Hypothalamus (tissue), 51 donors: ENCODE measurements at regions not wholly inside any gene's neighbourhood (a gene's known extent, or its start where the extent isn't known, plus 50 kb on each side); places are given as distances from the start of the nearest gene placed in this dataset.

Experiments used
- DNase-seq, 51 donors: peaks; one replicate each; lab custom pipeline; 2025; lab: John Stamatoyannopoulos, UW

GRCh38 chr7:98565103-98565502 is 52.0 kb upstream of the NPTX2 start:
- DNase-seq, result no peak

DNA sequence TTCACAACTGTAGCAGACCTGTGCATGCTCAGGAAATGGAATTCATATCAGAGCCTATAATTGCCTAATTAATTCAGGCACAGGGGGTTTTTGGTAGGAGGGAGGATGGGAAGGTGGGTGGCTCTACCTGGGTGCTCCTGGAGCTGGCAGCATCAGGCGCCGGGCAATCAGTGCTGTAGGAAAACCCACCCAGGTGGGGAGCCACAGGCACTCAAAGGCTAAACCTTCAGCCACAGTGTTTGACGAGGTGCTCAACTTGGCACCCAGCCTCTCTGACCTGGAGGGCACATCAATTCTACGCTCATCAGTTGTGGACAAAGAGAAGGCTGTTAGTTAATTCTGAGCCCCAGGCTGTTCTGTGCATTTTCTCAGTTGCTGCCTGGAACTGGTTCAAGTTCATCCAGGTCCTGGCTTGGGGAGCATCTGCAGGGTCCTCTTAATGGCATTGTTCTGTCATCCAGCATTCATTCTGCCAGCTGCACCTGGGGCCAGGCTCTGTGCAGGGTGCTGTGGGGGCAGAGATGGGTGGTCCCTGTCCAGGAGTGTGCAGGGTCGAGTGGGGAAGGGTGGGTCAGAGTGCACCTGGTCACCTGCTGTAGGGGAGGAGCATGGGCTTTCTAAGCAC is 54.1 kb upstream of the NPTX2 start:
- no peak for DNase-seq

GRCh38 chr7:98562381-98562823 is 54.7 kb upstream of the NPTX2 start:
- DNase-seq, result no peak

GRCh38 chr7:98559958-98560357 is 57.1 kb upstream of the NPTX2 start:
- no peak for DNase-seq

GRCh38 chr7:98559219-98559618 is 57.9 kb upstream of the NPTX2 start:
- no peak for DNase-seq

DNA sequence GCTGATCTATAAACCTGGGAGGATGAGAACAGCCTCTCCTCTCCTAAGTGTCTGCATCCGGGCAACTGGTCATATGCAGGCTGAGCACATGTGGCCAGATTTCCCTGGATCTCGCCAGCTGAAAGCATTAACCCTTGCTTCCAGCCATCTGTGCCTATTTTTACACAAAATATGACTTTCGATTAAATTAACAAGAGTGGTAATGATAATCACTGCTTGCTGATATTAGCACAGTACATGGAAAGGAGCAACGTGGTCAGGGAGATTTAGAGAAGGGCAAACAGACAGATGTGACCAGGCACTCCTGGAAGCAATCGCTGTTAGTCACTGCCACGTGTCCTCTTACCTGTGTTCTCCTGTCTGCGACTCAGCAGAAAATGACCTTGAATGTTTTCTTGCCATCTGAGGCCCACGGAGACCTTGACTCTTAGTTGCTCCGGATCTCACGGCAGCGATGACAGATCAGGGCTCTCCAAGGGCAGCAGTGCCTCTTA is 59.5 kb upstream of the NPTX2 start:
- DNase-seq, result no peak

- no peak for DNase-seq
Measured at GRCh38 chr7:98556288-98556687, 60.8 kb upstream of the NPTX2 start.

DNA sequence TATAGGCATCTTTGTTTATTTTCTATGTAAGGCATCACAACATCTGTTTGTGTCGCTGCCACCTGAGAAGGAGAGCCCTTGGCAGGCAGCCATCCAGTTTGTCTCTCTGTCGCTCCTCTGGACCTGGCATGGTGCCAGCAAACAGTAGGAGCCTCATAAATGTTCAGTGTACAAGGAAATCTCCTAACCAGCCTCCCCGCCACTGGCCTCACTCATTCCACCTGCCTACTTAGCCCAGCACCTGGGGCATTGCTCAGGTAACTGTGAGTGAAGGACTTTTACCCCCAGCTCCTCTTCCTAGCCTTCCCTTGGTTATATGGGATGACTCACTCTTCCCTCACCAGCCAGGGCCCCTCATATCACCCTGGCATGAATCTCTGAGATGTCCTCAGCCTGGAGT is 61.7 kb upstream of the NPTX2 start:
- no peak for DNase-seq

- no peak for DNase-seq
Measured at GRCh38 chr7:98553666-98554065, 63.4 kb upstream of the NPTX2 start.

DNA sequence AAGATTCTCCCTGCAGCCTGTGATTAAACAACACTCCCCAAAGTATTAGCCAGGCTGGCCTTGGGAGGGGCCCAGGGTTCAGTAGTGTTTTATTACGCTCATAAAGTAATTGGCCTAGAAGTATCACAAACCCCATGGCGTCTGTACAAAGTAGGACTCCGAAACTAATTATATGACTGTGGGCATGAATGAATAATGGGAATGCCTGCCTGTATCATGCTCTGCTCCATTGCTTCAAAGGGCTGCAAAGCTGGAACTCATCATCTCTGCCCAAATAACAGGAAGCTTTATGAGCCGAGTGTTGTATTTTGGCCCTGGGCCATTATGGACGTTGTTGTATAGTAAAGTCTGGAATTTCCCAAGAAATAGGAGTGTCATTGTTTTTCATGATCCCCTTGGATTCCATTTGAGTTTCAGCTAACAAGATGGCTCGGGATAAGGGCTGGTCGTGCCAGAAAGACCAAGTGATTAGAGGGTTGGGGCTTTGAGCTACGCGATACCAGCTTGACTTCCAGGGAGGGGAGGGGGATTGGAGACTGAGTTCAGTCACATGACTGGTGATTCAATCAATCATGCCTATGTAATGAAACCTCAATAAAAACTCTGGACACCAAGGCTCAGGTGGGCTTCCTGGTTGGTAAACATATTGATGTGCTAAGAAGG is 65.3 kb upstream of the NPTX2 start:
- no peak for DNase-seq

DNA sequence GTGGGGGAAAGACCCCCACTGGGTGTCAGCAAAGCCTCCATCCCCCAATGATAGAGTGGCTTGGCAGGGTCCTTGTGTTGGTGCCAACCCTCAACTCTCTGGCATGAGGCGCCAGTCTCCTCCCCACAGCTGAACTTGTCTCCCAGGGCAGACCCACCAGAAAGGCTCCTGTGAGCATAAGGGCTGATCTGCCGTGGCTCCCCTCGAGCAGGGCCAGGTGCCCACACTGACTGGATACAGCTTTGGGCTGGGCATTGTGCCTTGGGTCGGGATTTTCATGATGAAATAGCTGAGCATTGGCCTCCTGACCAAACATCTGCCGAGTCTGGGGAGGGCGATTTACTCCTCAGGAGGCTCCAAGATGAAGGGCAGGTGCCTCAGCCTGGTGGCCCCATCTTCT is 68.1 kb upstream of the NPTX2 start:
- no peak for DNase-seq

- no peak for DNase-seq
Measured at GRCh38 chr7:98548370-98548769, 68.7 kb upstream of the NPTX2 start.

- DNase-seq, result no peak
Measured at GRCh38 chr7:98541101-98541500, 76.0 kb upstream of the NPTX2 start.

- DNase-seq, result no peak
Measured at GRCh38 chr7:98539865-98540264, 77.2 kb upstream of the NPTX2 start.

- DNase-seq, result no peak
Measured at GRCh38 chr7:98536803-98537202, 80.3 kb upstream of the NPTX2 start.

GRCh38 chr7:98534493-98534892 is 82.6 kb upstream of the NPTX2 start:
- no peak for DNase-seq

DNA sequence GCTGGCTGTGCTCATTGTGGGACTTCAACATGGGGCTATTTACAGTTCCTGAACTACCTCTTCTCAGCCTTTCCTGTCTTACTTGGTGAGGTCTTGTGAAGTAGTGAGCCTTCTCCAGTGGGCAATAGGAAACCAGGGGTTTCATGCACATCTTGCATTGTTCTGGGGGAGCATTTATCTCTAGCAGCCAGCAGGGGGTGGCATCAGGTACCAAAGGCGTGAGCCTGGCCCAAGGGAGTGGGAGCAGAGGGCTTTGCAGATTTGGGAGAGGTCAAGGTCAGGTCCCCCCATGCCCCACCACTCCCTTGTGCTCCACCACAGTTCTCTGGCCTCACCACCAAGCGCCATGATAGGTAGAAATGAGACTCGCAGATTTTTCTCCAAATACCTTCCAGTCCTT is 85.4 kb upstream of the NPTX2 start:
- DNase-seq, result no peak

DNA sequence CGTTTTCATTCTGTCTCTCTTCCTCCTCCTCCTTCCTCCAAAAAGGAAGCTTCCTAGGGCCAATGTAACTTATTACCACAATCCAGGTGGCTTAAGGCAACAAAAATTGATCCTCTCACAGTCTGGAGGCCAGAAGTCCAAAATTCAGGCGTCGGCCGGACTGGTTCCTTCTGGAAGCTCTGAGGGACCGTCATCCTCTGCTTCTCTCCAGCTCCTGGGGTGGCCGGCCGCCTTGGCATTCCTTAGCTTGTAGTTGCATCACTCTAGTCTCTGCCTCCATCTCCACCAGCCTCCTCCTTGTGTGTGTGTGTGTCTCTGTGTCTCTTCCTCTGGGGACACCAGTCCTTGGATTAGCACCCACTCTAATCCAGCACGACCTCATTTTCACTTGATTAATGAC is 89.0 kb upstream of the NPTX2 start:
- DNase-seq, result no peak

GRCh38 chr7:98526059-98526458 is 91.0 kb upstream of the NPTX2 start:
- no peak for DNase-seq

DNA sequence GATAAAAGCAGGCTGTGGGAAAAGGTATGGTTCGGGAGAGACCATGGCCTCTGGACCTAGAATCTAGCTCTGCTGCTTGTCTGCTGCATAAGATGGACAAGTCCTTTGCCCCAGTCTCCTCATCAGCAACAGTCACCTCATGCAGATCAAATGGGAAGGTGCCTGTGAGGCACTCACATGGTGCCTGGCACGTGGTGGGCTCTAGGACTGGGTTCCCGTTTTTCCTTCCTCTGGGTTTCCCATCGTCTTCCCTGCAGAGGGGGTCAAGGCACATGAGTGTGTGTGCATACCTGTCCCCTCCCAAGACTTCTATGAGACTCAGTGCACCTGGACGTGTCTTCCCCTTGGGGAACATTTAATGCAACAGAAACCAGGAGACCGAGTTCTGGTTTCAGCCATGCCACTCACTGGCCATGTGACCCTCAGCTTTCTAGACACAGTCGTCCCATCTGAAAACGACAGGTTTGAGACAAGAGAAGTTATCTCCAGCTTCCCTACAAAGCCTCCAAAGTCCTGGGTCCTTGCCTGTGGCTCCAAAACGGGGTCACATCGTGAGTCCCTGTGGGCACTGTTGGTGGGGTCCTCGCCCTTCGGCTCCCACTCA is 95.9 kb upstream of the NPTX2 start:
- no peak for DNase-seq

DNA sequence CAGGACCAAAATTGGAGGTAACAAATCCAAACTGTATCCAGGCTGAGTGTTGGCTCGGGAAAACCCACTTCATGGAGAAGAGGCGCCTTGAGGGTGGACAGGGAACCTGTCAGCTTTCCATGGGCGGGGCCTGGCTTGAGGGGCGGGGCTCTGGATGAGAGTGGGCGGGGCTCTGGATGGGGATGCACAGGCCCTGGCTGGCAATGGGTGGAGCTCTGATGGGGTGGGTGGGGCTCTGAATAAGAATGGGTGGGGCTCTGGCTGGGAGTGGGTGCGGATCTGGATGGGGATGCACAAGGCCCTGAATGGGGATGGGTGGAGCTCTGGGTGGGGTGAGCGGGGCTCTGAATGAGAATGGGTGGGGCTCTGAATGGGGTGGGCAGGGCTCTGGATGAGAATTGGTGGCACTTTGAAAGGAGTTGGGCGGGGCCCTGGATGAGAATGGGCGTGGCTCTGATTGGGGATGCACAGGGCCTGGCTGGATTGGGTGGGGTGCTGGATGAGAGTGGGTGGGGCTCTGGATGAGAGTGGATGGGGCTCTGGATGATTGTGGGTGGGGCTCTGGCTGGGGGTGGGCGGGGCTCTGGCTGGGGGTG is 96.6 kb upstream of the NPTX2 start:
- no peak for DNase-seq
